ENCODE measurements at regions not wholly inside any gene's neighbourhood (a gene's known extent, or its start where the extent isn't known, plus 50 kb on each side); places are given as distances from the start of the nearest gene placed in this dataset.
A peak's percentile ranks its signal among the peaks of the same experiment; 100 is the strongest.

- ATAC-seq = peak; percentile 19
- no peak for DNase-seq
- intact Hi-C loops (cut with micrococcal nuclease) = loop anchor here (10.0 kb wide), 3 partner anchors 261 to 811 kb away; no protein-coding TSS in a partner anchor
Measured at GRCh38 chr10:113386005-113386404, 166.8 kb upstream of the HABP2 start.

- intact Hi-C loops (cut with micrococcal nuclease) = loop anchor here (10.0 kb wide), 3 partner anchors 265 to 815 kb away; no protein-coding TSS in a partner anchor
- no peak for DNase-seq
Measured at GRCh38 chr10:113389969-113390368, 162.9 kb upstream of the HABP2 start.

DNA sequence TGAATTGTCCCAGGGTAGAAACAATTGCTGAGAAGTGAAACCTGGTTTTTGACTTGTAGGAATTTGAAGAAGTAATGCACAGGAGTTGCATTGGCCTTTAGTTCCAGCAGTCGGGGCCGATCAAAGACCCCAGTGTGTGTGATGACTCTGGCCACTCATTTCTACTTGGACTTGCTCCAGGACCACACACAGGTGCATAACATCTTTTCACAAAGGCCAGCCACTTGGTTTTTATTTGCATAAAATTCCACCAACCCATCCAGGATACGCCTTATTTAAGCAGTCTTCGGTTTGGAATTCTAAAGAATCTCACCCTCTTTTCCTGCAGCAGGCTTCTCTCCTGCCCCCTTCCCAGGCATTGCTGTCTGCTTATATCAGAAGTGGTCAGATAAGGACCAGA lies 162.0 kb upstream of the HABP2 start:
- ATAC-seq = no peak
- no peak for DNase-seq
- intact Hi-C loops (cut with micrococcal nuclease) = no loop called here

More at GRCh38 chr10:113389969-113390368, 162.9 kb upstream of the HABP2 start:
- no peak for ATAC-seq

DNA sequence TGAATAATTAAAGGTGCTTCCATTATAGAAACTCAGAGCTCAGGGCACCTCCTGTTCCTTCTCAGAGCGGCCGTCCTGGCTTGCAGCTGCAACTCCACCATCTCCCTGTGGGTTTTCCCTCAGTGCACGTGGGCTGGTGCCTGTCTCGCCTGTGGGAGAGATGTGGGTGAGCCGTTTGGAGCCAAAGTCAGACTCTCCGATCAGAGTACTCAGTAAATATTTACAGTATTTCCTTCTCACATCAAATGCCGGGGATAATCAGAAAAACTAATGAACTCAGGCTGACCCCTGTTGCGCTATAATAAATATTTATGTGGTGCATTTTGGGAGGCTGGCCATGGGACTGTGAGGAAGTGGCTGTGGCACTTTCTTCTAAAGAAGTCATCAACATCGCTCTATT lies 155.8 kb upstream of the HABP2 start:
- DNase-seq (no peak), ATAC-seq (no peak)
- intact Hi-C loops (cut with micrococcal nuclease) = no loop called here

GRCh38 chr10:113399065-113399464 lies 153.8 kb upstream of the HABP2 start:
- intact Hi-C loops (cut with micrococcal nuclease) = no loop called here
- DNase-seq = no peak
- no peak for ATAC-seq

GRCh38 chr10:113402602-113403001 lies 150.3 kb upstream of the HABP2 start:
- intact Hi-C loops (cut with micrococcal nuclease) = no loop called here
- ATAC-seq = no peak
- DNase-seq = no peak

- ATAC-seq (no peak), DNase-seq (no peak)
- intact Hi-C loops (cut with micrococcal nuclease) = no loop called here
Measured at GRCh38 chr10:113407218-113407617, 145.6 kb upstream of the HABP2 start.

DNA sequence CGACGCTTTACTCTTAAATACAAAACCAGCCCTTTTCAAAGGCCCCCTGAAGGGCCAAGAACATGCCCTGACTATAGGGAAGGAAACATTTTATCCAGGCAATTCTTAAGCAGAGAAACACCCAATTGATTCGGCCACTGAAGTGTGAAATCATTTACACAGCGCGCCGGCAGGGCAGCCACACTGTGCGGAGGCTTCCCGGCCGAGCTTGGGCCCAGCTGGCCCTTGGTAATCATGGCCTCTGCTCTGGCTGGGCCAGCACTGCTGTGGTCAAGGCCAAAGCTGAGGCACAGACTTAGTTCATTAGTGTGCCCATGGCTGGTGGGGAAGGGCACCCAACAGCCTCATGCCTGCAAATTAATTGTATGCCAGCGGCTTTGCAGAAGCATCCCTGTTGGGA lies 143.7 kb upstream of the HABP2 start:
- DNase-seq (no peak), ATAC-seq (no peak)
- intact Hi-C loops (cut with micrococcal nuclease) = no loop called here

DNA sequence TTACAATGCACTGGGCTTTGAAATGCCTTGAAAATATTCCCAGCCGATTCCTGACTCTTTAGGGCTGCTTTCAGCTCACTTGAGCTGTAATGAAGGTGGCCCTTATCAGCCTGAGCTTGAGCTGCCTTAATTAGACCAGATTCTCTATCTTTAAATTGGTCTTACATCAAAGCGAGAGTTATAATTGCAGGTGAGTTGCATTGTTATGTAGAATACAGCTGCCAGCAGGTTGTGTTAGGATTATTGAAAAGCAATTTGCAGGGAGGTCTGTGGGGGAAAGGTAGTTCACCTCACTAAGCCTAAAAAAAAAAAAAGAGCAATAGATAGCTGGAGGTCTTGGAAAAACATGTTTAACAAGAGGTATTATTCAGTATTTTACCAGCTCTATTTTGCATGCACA lies 142.2 kb upstream of the HABP2 start:
- no peak for DNase-seq
- no peak for ATAC-seq
- intact Hi-C loops (cut with micrococcal nuclease) = no loop called here

GRCh38 chr10:113411456-113411855 lies 141.4 kb upstream of the HABP2 start:
- intact Hi-C loops (cut with micrococcal nuclease) = no loop called here
- ATAC-seq = no peak

DNA sequence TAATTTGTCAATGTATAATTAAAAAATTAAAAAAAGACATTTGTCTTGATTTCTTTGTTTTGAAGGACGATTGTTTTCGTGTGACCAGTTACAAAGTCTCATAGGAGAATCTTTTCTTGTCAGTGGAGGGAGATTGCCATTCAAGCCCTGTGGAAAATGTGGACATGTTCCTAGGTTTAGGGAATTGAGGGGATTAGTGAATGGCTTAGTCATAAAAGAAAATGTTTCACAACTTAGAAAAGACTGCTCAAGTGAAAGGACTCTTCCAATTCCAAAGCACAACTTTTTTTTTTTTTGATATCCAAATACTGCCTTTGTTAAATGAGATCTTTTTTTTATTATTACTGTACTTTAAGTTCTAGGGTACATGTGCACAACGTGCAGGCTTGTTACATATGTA lies 140.7 kb upstream of the HABP2 start:
- no peak for ATAC-seq
- intact Hi-C loops (cut with micrococcal nuclease) = no loop called here
- no peak for DNase-seq

More at GRCh38 chr10:113411456-113411855, 141.4 kb upstream of the HABP2 start:
- no peak for DNase-seq

DNA sequence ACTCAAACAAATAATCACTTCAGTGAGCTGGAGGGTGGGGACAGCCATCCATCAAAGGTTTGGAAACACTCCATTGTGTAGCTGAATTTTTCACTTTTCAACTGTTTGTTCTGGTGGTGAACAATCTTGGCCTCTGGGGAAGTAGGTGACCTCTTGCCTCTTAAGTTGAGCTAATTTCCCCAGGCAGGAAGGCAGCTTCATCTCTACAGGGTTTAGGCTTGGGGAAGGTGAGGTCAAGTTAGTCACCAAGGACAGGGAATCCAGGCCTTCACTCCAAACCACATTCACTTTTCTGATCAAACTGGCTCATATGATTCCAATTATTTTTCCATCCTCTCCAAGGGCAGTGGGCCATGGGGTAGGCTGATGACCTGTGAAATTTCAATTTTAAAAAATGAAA lies 138.3 kb upstream of the HABP2 start:
- intact Hi-C loops (cut with micrococcal nuclease) = no loop called here
- DNase-seq = no peak
- no peak for ATAC-seq

DNA sequence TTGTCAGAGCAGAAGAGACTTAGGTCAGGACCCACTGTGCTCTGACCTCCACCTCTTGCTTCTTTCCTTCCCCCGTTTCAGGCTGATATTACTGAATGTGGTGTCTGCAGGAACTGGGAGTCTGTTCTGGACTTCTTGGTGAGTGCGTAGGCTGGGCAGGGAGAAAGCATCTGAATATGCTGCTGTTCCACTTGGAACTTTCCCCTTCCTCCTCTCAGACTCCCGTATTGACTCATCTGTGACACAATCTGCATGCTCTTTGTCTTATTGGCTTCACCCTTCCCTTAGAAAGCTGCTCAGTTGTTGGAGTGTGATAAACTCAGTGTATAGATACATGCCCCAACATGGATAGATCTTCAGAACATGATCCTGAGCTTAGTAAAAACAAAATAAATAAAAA lies 137.6 kb upstream of the HABP2 start:
- intact Hi-C loops (cut with micrococcal nuclease) = no loop called here
- ATAC-seq (no peak), DNase-seq (no peak)

DNA sequence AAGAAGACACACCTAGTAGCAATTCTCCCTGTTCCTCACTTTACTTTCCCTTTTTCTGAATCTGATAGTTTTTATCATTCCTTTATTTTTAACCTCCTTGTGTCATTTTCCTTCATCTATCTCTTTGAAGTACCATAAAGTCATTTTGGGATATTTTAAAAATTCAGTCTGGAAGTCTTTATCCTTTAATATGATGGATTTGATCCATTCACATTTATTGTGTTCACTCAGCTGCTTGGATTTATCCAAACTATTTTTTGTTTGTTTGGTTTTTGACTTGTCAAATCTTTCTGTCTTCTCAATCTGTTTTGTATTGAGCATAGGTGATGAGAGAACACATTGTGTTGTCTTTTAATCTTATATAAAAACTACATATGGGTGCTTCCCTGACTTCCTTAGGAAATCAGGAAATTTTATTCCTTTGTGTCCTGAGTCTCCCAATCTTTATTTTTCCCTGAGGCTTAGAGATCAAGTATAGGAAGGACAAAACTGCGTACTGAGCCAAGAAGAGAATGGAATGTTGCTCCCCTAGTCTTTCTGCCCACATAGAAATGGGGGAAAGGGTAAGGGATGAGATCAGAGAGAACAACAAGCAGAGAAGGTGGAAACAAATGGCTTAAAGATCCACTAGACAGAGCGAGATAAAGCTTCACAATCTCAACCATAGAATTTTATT lies 132.7 kb upstream of the HABP2 start:
- intact Hi-C loops (cut with micrococcal nuclease) = no loop called here
- no peak for DNase-seq
- no peak for ATAC-seq

- intact Hi-C loops (cut with micrococcal nuclease) = no loop called here
- DNase-seq (no peak), ATAC-seq (no peak)
Measured at GRCh38 chr10:113420733-113421675, 131.8 kb upstream of the HABP2 start.

DNA sequence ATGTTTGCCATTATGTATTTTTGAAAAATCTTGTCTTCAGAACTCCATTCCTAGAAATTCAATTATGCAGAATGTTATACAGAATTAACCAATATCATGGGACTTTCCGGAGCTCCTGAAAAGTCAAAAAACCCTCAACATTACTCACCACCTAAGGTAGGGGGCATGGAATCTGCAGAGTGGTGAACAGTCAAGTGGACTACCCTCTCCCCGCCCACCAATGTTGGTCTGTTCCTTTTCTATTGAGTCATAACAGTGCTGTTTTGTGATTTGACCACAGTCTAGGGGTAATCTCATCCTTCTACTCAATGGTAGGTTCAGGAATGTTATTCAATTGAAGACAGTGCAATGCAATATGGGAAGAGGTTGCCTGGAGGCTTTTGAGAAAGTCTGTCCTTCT lies 130.5 kb upstream of the HABP2 start:
- intact Hi-C loops (cut with micrococcal nuclease) = no loop called here
- no peak for DNase-seq

DNA sequence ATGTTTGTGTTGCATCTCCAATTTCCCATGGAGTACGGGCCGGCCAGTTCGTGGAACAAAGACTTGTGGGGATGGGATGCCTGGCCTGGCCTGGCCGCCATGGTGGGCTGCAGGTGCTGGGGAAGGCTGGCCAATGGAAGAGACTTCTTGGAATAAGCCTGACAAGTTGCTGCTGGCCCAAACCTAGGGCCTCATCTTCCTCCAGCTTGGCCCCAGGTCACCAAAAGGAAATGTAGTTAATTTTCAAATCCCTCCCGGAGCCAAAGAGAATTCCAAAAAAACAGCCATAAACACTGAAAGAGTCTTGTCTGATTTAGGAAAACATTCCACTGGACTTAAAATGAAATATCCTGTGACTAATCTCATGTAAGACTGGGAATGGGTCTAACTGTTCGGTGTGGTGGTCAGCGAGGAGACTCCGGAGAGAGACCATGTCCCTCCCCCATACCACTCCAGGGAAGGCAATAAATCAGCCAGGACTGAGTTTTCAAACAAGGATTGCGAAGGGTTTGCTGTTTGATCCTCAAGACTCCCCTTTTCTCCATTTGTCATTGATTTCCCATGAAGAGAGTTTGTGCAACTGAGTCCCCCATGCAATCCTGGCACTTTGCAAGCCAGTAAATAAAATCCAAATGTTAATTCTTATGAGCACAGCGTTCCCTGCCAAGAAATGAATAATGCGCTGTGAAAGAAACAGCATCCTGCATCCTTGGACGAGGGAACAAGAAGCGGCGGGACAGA lies 128.7 kb upstream of the HABP2 start:
- ATAC-seq = peak; percentile 63
- DNase-seq = peak; percentile 38
- intact Hi-C loops (cut with micrococcal nuclease) = no loop called here

More for the DNA sequence above, 130.5 kb upstream of the HABP2 start:
- ATAC-seq = no peak

- intact Hi-C loops (cut with micrococcal nuclease) = no loop called here
- ATAC-seq (peak; percentile 12), DNase-seq (no peak)
Measured at GRCh38 chr10:113425008-113425407, 127.8 kb upstream of the HABP2 start.

GRCh38 chr10:113425541-113425951 lies 127.3 kb upstream of the HABP2 start:
- ATAC-seq = peak; percentile 74
- no peak for DNase-seq
- intact Hi-C loops (cut with micrococcal nuclease) = no loop called here
